ENCODE measurements at regions not wholly inside any gene's neighbourhood (a gene's known extent, or its start where the extent isn't known, plus 50 kb on each side); places are given as distances from the start of the nearest gene placed in this dataset.

DNA sequence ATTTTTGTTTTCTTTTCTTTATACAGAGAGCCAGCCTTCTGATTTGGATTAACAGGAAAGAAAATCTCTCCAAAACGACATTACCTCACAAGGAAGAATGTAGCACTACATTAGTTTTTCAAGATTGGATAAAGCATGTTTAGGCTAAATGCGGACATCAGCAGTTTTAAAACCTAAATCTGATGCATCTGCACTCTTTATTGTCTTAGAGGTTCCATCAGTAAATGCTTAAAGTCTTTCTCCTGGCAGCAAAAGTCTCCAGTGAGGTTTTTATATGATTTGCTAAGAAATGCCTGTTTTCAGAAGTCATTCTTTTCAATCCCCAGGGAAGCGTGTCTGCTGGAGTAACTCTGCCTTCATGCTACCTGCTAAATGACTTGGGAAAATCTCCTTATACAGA lies 912.9 kb upstream of the INTU start:
- no peak for DNase-seq

DNA sequence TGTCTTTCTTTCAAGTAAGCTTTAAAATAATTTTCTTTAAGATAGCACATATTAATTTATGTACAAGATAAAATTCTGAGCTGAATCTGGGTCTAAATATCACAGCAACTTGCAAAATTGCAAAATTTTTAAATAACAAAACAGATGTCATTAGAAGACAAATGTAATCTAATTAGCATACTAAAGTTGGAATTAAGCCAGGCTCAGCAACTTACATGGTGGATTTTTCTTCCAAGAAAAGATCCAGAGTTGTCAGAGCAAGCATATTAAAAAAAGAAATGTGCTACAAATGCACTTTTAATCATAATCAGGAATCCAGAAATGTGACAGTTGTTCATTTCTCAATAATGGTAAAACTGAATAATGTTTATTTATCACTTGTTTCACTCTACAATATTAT lies 906.9 kb upstream of the INTU start:
- no peak for DNase-seq

DNA sequence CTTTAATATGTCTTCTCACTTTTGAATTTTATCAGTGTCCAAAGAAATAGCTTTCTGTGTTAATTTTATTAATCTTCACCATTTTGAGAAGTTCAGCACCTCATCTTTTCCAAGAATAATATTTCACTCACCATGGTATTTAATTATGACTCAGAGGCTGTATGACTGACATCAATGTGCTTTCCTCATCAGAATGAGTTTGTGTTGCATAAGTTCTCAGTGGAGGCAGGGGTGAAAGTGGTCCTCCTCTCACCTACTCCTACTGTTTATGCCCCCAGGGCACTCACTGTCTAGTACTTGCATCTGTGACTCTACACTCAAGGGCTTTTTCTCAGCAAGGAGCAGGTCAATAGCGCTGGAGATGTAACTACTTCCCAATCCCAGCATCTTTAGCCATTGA lies 905.3 kb upstream of the INTU start:
- no peak for DNase-seq

GRCh38 chr4:126731062-126731461 lies 901.7 kb upstream of the INTU start:
- no peak for DNase-seq

DNA sequence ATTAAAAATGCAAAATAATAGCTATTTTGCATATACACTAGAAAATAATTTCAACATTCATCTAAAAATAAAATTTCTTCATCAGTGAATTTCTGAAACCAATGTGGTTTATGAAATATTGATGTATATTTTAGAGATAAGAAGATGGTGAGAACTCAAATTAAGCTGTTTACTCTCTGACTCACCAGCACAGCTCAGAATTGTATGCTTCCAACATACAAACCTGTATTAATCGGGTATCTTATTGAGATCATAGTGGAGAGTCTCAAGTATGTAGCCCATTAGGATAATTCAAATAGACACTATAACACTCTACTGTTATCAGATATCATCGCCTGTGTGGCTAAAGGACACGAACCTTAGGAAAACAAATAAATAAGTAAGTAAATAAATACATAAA lies 899.5 kb upstream of the INTU start:
- DNase-seq, result no peak

DNA sequence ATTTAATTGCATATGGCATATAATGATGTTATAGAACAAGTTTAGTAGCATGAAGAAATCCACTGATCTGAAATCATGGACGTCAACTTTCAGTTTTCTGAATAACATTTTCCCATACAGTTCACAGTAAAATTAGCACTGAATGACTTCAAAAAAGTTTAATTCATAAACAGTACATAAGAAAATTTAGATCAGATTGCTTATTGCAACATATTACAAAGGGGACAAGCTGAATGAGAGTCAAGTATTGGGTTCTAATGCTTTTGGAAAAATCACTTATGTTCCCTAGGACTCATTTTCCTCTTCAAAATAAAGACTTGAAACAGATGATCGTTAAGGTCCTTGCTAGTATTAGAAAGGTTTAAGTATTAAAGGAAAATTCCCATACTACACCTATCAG lies 898.3 kb upstream of the INTU start:
- DNase-seq, result no peak

- DNase-seq, result no peak
Measured at GRCh38 chr4:126735294-126736132, 897.2 kb upstream of the INTU start.

- DNase-seq, result no peak
Measured at GRCh38 chr4:126736133-126736518, 896.6 kb upstream of the INTU start.

DNA sequence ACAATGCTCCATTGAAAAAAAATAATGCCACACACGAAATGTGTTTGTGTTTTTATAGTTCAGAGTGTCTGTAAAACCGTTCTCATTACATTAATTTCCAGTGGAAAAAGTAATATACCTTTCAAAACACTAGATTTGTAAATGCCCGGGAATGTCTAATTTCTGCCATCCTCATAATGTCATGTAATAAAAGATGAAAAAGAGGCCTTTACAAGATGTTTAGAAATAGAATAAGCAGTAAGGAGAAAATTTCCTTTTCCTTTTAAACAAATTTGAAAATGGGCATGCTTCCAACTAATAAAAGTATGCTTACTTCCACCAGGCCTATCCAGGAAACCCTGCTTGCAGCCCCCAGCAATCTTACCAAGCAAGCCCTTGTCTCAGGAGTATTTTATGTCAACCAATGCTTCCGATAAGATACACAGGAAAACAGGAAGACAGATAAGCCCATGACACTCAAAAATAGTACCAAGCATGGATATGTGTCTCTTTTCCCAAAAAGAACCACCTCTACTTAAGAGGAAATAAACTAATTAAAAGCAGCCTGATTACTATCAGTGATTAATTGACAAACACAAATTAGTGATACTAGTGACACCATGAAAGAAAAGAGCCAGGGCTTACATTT lies 894.7 kb upstream of the INTU start:
- DNase-seq, result no peak

- DNase-seq, result no peak
Measured at GRCh38 chr4:126738527-126738923, 894.2 kb upstream of the INTU start.

DNA sequence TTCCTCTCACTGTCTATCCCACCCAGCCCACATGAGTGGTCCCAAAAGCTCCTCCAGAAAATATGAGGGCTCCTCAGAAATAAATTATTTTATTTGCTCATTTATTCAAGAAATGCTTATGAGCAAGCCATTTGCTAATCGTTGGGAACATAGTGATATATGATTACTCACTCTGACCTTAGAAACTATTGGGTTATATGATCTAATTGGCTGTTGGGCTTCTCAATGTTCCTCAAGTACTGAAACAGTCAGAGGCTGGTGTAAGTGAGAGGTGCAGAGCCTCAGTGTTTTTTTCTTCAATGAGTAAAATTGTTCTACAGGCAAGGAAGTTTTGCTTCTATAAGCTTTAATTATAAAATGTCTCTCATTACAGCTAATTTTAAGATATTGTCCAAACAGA lies 893.8 kb upstream of the INTU start:
- DNase-seq, result no peak

DNA sequence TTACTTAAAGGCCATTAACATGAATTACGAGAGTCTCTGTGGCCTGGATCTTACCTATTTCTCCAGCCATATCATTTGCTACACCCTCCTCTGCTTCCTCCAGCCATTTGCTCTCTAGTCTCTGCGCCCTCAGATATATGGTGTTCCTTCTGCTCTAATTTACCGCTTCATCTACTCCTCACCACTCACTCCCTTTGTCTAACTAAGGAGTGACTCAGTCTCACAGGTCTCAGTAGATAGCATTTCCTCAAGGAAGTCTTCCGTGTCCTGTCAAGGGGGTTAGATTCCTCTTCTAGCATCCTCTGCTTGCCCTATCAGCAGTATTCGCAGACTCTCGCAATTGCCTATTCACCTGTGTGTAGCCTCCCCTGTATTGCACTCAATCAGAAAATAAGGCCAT lies 892.1 kb upstream of the INTU start:
- DNase-seq, result no peak

GRCh38 chr4:126742048-126742447 lies 890.7 kb upstream of the INTU start:
- no peak for DNase-seq

DNA sequence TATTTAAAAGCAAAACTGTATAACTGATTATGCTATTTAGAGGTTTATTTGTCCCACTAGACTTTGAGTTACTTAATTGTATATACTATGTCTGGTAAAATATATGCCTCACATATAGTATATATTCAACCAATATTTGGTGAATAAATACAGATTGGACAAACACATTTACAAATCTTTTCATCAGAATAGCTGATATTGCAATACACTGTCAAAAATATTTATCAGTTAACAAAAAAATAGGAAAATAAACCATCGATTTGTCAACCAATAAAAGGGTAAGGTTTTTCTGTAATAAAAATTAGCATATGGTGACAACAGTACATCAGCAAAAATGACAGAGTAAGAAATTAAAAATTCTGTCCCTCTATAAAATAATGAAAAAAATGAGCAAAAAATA lies 889.9 kb upstream of the INTU start:
- DNase-seq, result no peak

GRCh38 chr4:126748736-126749135 lies 884.0 kb upstream of the INTU start:
- DNase-seq, result no peak

- DNase-seq, result no peak
Measured at GRCh38 chr4:126750723-126751122, 882.0 kb upstream of the INTU start.

DNA sequence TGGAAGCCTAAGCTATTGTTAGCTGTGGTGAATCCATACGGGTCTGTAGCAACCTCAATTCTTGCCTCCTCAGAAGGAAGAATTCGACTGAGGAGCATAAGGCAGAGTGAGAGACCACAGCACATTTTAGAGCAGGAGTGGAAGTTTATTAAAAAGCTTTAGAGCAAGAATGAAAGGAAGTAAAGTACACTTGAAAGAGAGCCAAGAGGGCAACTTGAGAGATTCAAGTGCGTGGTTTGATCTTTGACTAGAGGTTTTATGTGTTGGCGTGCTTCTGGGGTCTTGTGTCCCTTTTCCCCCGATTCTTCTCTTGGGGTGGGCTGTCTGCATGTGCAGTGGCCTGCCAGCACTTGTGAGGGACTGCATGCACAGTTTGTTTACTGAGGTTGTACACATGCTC lies 880.6 kb upstream of the INTU start:
- DNase-seq, result no peak

DNA sequence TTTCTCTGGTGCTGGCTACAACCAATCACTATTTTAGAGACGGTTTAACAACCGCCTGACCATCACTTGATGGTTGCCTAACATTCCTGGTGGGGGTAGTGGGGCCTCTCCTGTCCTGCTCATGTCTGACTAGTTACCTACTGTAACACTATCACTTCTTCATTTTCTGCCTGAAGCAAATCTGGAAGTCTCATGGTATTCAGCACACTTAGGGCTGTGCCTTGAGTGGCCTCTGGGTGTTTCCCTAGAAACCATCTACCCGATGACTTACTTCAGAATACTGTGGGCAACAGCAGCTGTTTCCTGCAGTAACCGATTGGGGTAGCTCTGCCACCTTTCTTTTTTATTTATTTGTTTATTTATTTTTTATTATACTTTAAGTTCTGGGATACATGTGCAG lies 880.1 kb upstream of the INTU start:
- DNase-seq, result no peak

GRCh38 chr4:126753592-126753991 lies 879.2 kb upstream of the INTU start:
- DNase-seq, result no peak

DNA sequence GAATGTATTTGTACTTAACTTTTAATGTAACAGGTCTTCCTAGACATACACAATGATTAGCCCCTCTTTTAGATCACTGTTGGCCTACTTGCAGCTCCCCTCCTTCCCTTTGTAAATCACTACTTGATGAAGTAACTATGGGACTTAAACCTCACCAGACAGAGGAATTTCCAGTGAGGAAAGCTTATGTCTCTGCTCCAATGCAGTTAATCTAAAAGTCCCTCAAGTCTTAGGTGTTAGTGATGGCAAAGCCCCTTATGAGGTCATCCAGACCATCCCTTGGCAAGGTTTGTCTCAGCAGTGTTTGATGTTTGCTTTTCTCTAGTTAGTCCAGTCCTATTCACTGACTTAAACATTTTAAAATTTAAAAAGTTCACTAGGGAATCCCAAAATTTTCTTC lies 877.3 kb upstream of the INTU start:
- no peak for DNase-seq

DNA sequence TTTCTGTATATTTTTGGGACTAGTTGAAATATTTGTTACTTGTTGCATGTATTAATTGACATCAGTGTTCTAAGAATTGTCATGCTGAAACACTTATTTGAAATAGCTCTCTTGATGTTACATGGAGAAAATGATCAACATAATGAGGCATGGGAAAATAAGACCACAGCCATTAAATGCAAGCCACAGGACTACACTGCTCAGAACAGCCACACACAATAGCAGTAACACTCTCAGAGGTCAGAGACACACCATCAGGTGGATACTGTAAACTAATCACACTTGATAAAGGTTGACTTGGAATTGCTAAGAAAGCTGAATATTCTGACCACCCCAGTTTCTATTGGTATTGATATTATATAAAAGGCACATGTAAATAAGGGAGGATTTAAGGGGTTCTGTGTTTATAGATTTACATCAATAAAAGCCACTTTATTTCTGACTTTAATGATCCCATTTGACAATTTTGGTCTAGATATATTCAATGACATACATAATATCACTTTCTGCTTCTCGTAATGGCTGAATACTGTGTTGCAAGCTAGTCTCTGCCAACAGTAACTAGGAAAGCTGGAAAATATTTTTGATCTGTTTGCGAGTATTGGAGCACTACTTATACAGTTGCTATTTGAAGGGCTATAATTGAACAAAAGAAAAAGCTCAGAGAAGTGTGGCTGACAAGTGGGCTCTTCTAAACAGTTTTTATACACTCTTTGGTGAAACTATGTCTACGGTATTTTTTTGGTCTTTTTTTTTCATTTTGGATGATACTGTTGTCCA lies 876.5 kb upstream of the INTU start:
- DNase-seq, result no peak

DNA sequence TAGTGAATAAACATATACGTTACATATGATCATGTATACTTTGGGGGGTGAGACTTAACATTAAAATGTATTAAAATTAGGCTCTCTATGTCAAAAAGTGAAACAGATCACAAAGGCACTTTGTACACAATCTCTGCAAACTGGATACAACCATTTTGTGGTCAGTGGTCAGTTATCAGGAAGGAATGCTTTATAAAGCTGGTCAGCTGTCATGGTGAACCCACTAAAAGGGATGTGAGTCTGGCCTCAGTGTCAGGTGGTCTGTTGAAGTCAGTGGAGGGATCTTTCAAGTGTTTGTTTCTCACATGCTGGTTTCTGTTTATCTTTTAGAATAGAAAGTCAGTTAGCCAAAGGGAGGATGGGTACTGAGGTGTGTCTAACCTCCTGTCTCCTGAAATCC lies 875.5 kb upstream of the INTU start:
- DNase-seq, result no peak

DNA sequence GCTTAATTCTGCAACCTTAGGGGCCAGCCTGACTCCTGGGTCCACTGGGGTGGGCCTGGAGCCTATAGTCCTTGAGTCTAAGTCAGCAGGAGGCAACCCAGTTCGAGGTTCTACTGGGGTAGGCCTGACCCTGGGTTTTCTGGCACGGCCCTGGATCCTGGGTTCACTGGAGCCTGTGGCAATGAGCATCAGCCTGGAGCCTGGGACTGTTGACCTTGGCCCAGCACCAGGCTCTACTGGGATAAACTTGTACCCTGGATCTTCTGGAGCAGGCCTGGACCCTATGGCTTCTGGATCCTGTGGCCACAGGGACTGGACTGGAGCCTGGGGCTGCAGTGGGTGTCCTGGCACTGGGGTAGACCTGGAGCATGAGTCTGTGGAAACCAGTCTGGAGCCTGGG lies 874.3 kb upstream of the INTU start:
- DNase-seq, result no peak

Data from T1000 (cell line).